HepG2 (cell line): ENCODE measurements at regions not wholly inside any gene's neighbourhood (a gene's known extent, or its start where the extent isn't known, plus 50 kb on each side); places are given as distances from the start of the nearest gene placed in this dataset.

Experiments
- ATAC-seq: fragments of 200-7000 bp; cut with Tn5 transposase; 3 replicates; pipeline ENCODE4 v1.9.1; 2020; ENCODE audit warnings: mild to moderate bottlenecking, moderate library complexity
- BruUV-seq: library from RNA; stranded (reverse); fragments of 400-500 nt; replicated peaks from 2 replicates; lab custom pipeline; 2021; lab: Mats Ljungman, UMichigan
- CTCF ChIA-PET: fragments of 300-600 bp; formaldehyde crosslinking; extraction: SDS; loops from one replicate; lab custom pipeline; 2021; ENCODE audit warnings: low total read pairs, inconsistent platforms, low intra/inter-chr PET ratio; lab: Yijun Ruan, JAX
- POLR2A ChIA-PET: fragments of 350-600 bp; sonication (Branson Sonifier 250); formaldehyde crosslinking; loops from one replicate; lab custom pipeline; 2020; ENCODE audit warnings: antibody characterized with exemption, inconsistent platforms; lab: Yijun Ruan, JAX
- DNase-seq: peaks from one replicate; pipeline ENCODE4 v3.0.0-alpha.2; 2015; ENCODE audit warnings: low spot score
- FAIRE-seq: peaks from 3 replicates; lab custom pipeline; 2011; peaks lifted over from hg19 to GRCh38; lab: Jason Lieb, UNC
- H2AFZ ChIP-seq: one replicate; pipeline ENCODE4 v1.6.1; 2011; ENCODE audit warnings: low read length, inconsistent platforms
- H3K27ac ChIP-seq: fragments of 300-600 bp; 3 replicates; pipeline ENCODE4 v1.8.0; 2011; ENCODE audit warnings: mixed run types, mild to moderate bottlenecking, mixed read lengths, low read length, inconsistent platforms; ENCODE audit not compliant: insufficient read depth; ENCODE audit errors: extremely low read length
- H3K27me3 ChIP-seq, 2 experiments: fragments of 200-600 bp in 1 of 2; 2 replicates in 1 of 2; 3 replicates in 1 of 2; pipeline versions ENCODE4 v1.6.0 to v1.8.0; 2011; ENCODE audit warnings: low read length in 2 of 2, mild to moderate bottlenecking in 2 of 2, moderate library complexity in 2 of 2, inconsistent platforms in 1 of 2; ENCODE audit not compliant: insufficient read depth in 2 of 2, control insufficient read depth in 1 of 2
- H3K36me3 ChIP-seq, 2 experiments: fragments of 200-600 bp in 1 of 2; replicated peaks in 1 of 2; 2 replicates in 1 of 2; 3 replicates in 1 of 2; pipeline versions ENCODE4 v1.5.1 to v1.8.0; 2011; ENCODE audit warnings: low read length in 2 of 2, inconsistent platforms in 1 of 2; ENCODE audit not compliant: insufficient read depth in 2 of 2, control insufficient read depth in 1 of 2
- H3K4me1 ChIP-seq: 2 replicates; pipeline ENCODE4 v1.5.1; 2012; ENCODE audit warnings: low read length, inconsistent platforms; ENCODE audit not compliant: insufficient read depth
- H3K4me2 ChIP-seq: 2 replicates; pipeline ENCODE4 v1.6.0; 2011; ENCODE audit warnings: low read depth, low read length, inconsistent platforms
- H3K4me3 ChIP-seq, 3 experiments: fragments of 200-600 bp in 1 of 3; sonication (generic), shearing (Covaris generic) in 1 of 3; replicated peaks in 1 of 3; 2 replicates each; pipeline ENCODE4 v1.5.1; 2011 to 2016; ENCODE audit warnings: low read length in 3 of 3, inconsistent platforms in 2 of 3, low read depth in 2 of 3, mild to moderate bottlenecking in 2 of 3, control low read depth in 1 of 3, mixed read lengths in 1 of 3; ENCODE audit not compliant: insufficient read depth in 1 of 3
- H3K79me2 ChIP-seq: one replicate; pipeline ENCODE4 v1.6.1; 2011; ENCODE audit warnings: low read length, inconsistent platforms; ENCODE audit not compliant: insufficient read depth
- H3K9ac ChIP-seq: 2 replicates; pipeline ENCODE4 v1.6.0; 2011; ENCODE audit warnings: mild to moderate bottlenecking, low read depth, low read length, inconsistent platforms; ENCODE audit not compliant: insufficient read depth
- H3K9me3 ChIP-seq: 2 replicates; pipeline ENCODE4 v1.5.1; 2012; ENCODE audit warnings: mild to moderate bottlenecking, low read length
- H4K20me1 ChIP-seq: 2 replicates; pipeline ENCODE4 v1.6.0; 2011; ENCODE audit warnings: inconsistent platforms, mild to moderate bottlenecking, low read length, moderate library complexity; ENCODE audit not compliant: insufficient read depth
- CHD2 ChIP-seq: IDR thresholded peaks from 2 replicates; pipeline ENCODE4 v1.6.1; 2011; ENCODE audit warnings: low read depth, low read length, improper control_type of control experiment
- GFI1 ChIP-seq: sonication (generic); formaldehyde crosslinking; IDR thresholded peaks from 2 replicates; pipeline ENCODE4 v1.5.0; 2020; ENCODE audit warnings: missing genetic modification reagents, mild to moderate bottlenecking, borderline replicate concordance
- IRX3 ChIP-seq: sonication (generic); formaldehyde crosslinking; IDR thresholded peaks from 2 replicates; pipeline ENCODE4 v1.8.1; 2023; ENCODE audit warnings: mild to moderate bottlenecking, low read depth, missing genetic modification reagents, borderline replicate concordance
- MAF1 ChIP-seq: sonication (generic); formaldehyde crosslinking; IDR thresholded peaks from 2 replicates; pipeline ENCODE4 v1.5.0; 2020; ENCODE audit warnings: missing genetic modification reagents, borderline replicate concordance
- NCOA1 ChIP-seq: sonication (generic); formaldehyde crosslinking; IDR thresholded peaks from 2 replicates; pipeline ENCODE4 v1.9.0; 2021; ENCODE audit warnings: missing genetic modification reagents
- NFE2 ChIP-seq: sonication (generic); formaldehyde crosslinking; IDR thresholded peaks from 2 replicates; pipeline ENCODE4 v1.4.0; 2020; ENCODE audit warnings: missing genetic modification reagents
- TRIM24 ChIP-seq: sonication (generic); formaldehyde crosslinking; IDR thresholded peaks from 2 replicates; pipeline ENCODE4 v1.8.0; 2022; ENCODE audit warnings: mild to moderate bottlenecking, missing genetic modification reagents
- XRCC5 ChIP-seq: fragments of 200-400 bp; formaldehyde crosslinking; optimal IDR thresholded peaks from 2 replicates; pipeline ENCODE3; 2017; ENCODE audit warnings: mild to moderate bottlenecking, low read length
- ZNF20 ChIP-seq: sonication (generic); formaldehyde crosslinking; IDR thresholded peaks from 2 replicates; pipeline ENCODE4 v1.4.0; 2020; ENCODE audit warnings: mild to moderate bottlenecking, moderate library complexity, missing genetic modification reagents
- ZNF335 ChIP-seq: sonication (generic); formaldehyde crosslinking; IDR thresholded peaks from 2 replicates; pipeline ENCODE4 v1.4.0; 2020; ENCODE audit warnings: missing genetic modification reagents
- ZNF564 ChIP-seq: sonication (generic); formaldehyde crosslinking; IDR thresholded peaks from 2 replicates; pipeline ENCODE4 v1.8.1; 2023; ENCODE audit warnings: mild to moderate bottlenecking, missing genetic modification reagents
- WGBS: methylation state at CpG from one replicate; pipeline ENCODE4 v1.1.6; 2017; ENCODE audit warnings: low lambda C conversion rate; 5-methylcytosine and 5-hydroxymethylcytosine counted together
- in situ Hi-C: cut with HindIII; loops from 2 replicates; pipeline ENCODE4 v1.10.0; 2017; ENCODE audit warnings: low pct_unique_long_range_greater_than_20kb; ENCODE audit not compliant: extremely low pct_ligation_motif_present
- intact Hi-C: fragments of 100-400 bp; cut with micrococcal nuclease; formaldehyde crosslinking; loops from one replicate; pipeline ENCODE4 v1.10.0; 2022; ENCODE audit not compliant: unreplicated experiment
- TF ChIP-seq, protein P1 (sequence below): sonication (generic); formaldehyde crosslinking; IDR thresholded peaks from 2 replicates; pipeline ENCODE4 v1.4.0; 2020; ENCODE audit warnings: missing genetic modification reagents
- TF ChIP-seq, protein P2 (sequence below): sonication (generic); formaldehyde crosslinking; IDR thresholded peaks from 2 replicates; pipeline ENCODE4 v1.5.0; 2020; ENCODE audit warnings: mild to moderate bottlenecking, missing genetic modification reagents

DNA sequence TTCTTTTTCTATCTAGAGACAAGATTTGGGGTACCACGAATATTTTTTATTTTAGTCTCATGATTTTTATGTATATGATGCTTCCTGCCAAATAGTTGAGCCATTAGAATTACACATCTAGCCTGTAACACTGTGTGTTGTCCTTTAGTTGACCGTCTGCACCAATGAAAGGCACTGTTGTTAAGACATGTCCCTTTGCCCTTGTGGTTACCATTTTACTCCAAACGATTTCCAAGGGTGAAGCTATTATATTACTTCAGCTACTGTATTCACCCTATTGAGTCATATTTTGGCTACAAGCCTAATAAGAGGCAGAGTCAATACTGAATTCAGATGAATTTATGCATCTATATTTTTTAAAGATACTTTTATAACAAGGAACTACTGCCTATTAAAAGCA is 207.6 kb downstream of the CETN3 start (continued):
- TF ChIP-seq TRIM24 (CRISPR knock-in tag) = no peak
- no peak for TF ChIP-seq ZNF335 (CRISPR knock-in tag)
- no peak for TF ChIP-seq NCOA1
- no peak for TF ChIP-seq ZNF20 (CRISPR knock-in tag)
- no peak for TF ChIP-seq MAF1 (CRISPR knock-in tag)
- no peak for TF ChIP-seq ZNF564 (CRISPR knock-in tag)
- TF ChIP-seq GFI1 = no peak
- no peak for TF ChIP-seq NFE2 (CRISPR knock-in tag)

DNA sequence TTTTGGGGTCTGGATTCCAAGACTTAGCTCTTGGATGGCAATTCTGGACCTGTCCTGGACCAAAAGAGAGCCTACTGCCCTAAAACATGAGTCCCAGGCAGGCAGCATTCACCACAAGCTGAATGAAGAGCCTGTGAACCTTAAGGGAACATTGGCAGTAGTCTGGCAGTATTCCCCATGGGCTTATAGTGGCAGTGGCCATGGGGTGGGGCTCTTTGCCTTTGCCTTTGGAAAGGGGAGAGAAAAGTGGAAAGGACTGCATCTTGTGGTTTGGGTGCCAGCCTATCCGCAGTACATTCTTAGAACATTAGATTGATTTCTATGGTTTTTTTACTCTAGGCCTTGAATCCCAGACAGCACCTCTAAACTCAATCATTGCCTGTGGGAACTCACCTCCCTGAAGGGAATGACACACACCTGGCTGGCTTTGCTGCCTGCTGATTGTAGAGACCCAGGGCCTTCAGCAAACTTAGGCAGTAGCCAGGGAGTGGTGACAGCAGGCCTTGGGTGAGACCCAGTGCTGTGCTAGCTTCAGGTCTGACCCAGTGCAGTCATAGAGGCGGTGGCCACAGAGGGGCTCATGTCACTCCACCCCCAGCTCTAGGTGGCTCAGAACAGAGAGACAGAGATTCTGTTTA is 216.3 kb downstream of the CETN3 start:
- ChIA-PET POLR2A (no interaction called here), CTCF (no interaction called here)
- Histone ChIP-seq H3K4me3 (no peak overlapping the region), H4K20me1 (no peaks in the 10 kb centered on the region), H3K27ac (no peak overlapping the region), H3K79me2 (no peaks in the 10 kb centered on the region), H2AFZ (no peak overlapping the region), H3K27me3 (no peaks in the 10 kb centered on the region), H3K4me2 (no peak overlapping the region), H3K4me1 (no peaks in the 10 kb centered on the region), H3K9ac (no peak overlapping the region), H3K36me3 (no peaks in the 10 kb centered on the region), H3K9me3 (no peaks in the 10 kb centered on the region)
- in situ Hi-C loops = no loop called here
- intact Hi-C loops = no loop called here
- ATAC-seq (no peak), FAIRE-seq (no peak), DNase-seq (no peak)
- BruUV-seq = no TSS peak
- WGBS = 50% methylated on average over 2 of the region's 2 CpGs
- no peak for TF ChIP-seq XRCC5
- TF ChIP-seq IRX3 = no peak
- TF ChIP-seq, protein P1, sequence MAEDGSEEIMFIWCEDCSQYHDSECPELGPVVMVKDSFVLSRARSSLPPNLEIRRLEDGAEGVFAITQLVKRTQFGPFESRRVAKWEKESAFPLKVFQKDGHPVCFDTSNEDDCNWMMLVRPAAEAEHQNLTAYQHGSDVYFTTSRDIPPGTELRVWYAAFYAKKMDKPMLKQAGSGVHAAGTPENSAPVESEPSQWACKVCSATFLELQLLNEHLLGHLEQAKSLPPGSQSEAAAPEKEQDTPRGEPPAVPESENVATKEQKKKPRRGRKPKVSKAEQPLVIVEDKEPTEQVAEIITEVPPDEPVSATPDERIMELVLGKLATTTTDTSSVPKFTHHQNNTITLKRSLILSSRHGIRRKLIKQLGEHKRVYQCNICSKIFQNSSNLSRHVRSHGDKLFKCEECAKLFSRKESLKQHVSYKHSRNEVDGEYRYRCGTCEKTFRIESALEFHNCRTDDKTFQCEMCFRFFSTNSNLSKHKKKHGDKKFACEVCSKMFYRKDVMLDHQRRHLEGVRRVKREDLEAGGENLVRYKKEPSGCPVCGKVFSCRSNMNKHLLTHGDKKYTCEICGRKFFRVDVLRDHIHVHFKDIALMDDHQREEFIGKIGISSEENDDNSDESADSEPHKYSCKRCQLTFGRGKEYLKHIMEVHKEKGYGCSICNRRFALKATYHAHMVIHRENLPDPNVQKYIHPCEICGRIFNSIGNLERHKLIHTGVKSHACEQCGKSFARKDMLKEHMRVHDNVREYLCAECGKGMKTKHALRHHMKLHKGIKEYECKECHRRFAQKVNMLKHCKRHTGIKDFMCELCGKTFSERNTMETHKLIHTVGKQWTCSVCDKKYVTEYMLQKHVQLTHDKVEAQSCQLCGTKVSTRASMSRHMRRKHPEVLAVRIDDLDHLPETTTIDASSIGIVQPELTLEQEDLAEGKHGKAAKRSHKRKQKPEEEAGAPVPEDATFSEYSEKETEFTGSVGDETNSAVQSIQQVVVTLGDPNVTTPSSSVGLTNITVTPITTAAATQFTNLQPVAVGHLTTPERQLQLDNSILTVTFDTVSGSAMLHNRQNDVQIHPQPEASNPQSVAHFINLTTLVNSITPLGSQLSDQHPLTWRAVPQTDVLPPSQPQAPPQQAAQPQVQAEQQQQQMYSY (CRISPR knock-in tag) = no peak
- TF ChIP-seq, protein P2, sequence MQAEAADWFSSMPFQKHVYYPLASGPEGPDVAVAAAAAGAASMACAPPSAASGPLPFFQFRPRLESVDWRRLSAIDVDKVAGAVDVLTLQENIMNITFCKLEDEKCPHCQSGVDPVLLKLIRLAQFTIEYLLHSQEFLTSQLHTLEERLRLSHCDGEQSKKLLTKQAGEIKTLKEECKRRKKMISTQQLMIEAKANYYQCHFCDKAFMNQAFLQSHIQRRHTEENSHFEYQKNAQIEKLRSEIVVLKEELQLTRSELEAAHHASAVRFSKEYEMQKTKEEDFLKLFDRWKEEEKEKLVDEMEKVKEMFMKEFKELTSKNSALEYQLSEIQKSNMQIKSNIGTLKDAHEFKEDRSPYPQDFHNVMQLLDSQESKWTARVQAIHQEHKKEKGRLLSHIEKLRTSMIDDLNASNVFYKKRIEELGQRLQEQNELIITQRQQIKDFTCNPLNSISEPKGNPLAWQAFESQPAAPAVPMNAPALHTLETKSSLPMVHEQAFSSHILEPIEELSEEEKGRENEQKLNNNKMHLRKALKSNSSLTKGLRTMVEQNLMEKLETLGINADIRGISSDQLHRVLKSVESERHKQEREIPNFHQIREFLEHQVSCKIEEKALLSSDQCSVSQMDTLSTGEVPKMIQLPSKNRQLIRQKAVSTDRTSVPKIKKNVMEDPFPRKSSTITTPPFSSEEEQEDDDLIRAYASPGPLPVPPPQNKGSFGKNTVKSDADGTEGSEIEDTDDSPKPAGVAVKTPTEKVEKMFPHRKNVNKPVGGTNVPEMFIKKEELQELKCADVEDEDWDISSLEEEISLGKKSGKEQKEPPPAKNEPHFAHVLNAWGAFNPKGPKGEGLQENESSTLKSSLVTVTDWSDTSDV (CRISPR knock-in tag) = no peak
- TF ChIP-seq CHD2 = no peak
